ENCODE measurements at regions not wholly inside any gene's neighbourhood (a gene's known extent, or its start where the extent isn't known, plus 50 kb on each side); places are given as distances from the start of the nearest gene placed in this dataset.

GRCh38 chr22:26732284-26732683 is 74.9 kb downstream of the MIAT start:
- DNase-seq: no peak

GRCh38 chr22:26734339-26735018 is 77.1 kb downstream of the MIAT start:
- no peak for DNase-seq

GRCh38 chr22:26735019-26735409 is 77.6 kb downstream of the MIAT start:
- DNase-seq: peak; percentile 32

- DNase-seq: peak; percentile 85
Observed at GRCh38 chr22:26737262-26737661, 79.9 kb downstream of the MIAT start.

GRCh38 chr22:26740253-26740652 is 82.9 kb downstream of the MIAT start:
- DNase-seq: no peak

- no peak for DNase-seq
Observed at GRCh38 chr22:26743149-26743548, 85.8 kb downstream of the MIAT start.

- no peak for DNase-seq
Observed at GRCh38 chr22:26744892-26745808, 87.8 kb downstream of the MIAT start.

- DNase-seq: no peak
Observed at GRCh38 chr22:26746311-26746710, 88.9 kb downstream of the MIAT start.

- DNase-seq: no peak
Observed at GRCh38 chr22:26748845-26749244, 91.5 kb downstream of the MIAT start.

- peak; percentile 38 for DNase-seq
Observed at GRCh38 chr22:26751217-26751616, 93.8 kb downstream of the MIAT start.

GRCh38 chr22:26753125-26753862 is 95.9 kb downstream of the MIAT start:
- DNase-seq: no peak

- peak; percentile 79 for DNase-seq
Observed at GRCh38 chr22:26756675-26757293, 99.4 kb downstream of the MIAT start.

- DNase-seq: no peak
Observed at GRCh38 chr22:26757496-26757895, 100.1 kb downstream of the MIAT start.

- DNase-seq: no peak
Observed at GRCh38 chr22:26762503-26763472, 105.4 kb downstream of the MIAT start.

GRCh38 chr22:26763633-26764361 is 106.4 kb downstream of the MIAT start:
- peak; percentile 89 for DNase-seq

GRCh38 chr22:26766510-26767350 is 109.3 kb downstream of the MIAT start:
- DNase-seq: no peak

- no peak for DNase-seq
Observed at GRCh38 chr22:26767351-26768155, 110.2 kb downstream of the MIAT start.

- no peak for DNase-seq
Observed at GRCh38 chr22:26768156-26768515, 110.7 kb downstream of the MIAT start.

GRCh38 chr22:26768952-26769351 is 111.6 kb downstream of the MIAT start:
- peak; percentile 22 for DNase-seq
